Natural killer cell (primary cell): ENCODE measurements at regions not wholly inside any gene's neighbourhood (a gene's known extent, or its start where the extent isn't known, plus 50 kb on each side); places are given as distances from the start of the nearest gene placed in this dataset.

Experiments used
- ATAC-seq, 3 donors: fragments of 150-1000 bp in 2 of 3; fragments of 200-7000 bp in 1 of 3; cut with Tn5 transposase; 1 replicate in 1 of 3; 2 replicates in 2 of 3; pipeline ENCODE4 v1.10.0; 2021; ENCODE audit warnings: mild to moderate bottlenecking in 2 of 3, moderate library complexity in 2 of 3
- DNase-seq, 2 donors: peaks; one replicate each; pipeline versions ENCODE4 v3.0.0 to v3.0.0-alpha.2; 2013 to 2021; ENCODE audit warnings: mixed read lengths in 1 of 2
- H3K27ac ChIP-seq: one replicate; pipeline ENCODE4 v1.5.1; 2013; ENCODE audit warnings: mild to moderate bottlenecking, low read length
- H3K27me3 ChIP-seq: one replicate; pipeline ENCODE4 v1.6.1; 2013; ENCODE audit warnings: low read length; ENCODE audit not compliant: control insufficient read depth, insufficient read depth
- H3K36me3 ChIP-seq: one replicate; pipeline ENCODE4 v1.6.1; 2013; ENCODE audit warnings: low read length; ENCODE audit not compliant: control insufficient read depth, insufficient read depth
- H3K4me1 ChIP-seq: one replicate; pipeline ENCODE4 v1.6.1; 2013; ENCODE audit warnings: low read length; ENCODE audit not compliant: control insufficient read depth, insufficient read depth
- H3K4me3 ChIP-seq: one replicate; pipeline ENCODE4 v1.5.1; 2013; ENCODE audit warnings: low read length
- H3K9me3 ChIP-seq: one replicate; pipeline ENCODE4 v1.6.1; 2013; ENCODE audit warnings: low read length; ENCODE audit not compliant: control insufficient read depth, insufficient read depth
- H3K27ac Mint-ChIP-seq, 2 donors: one replicate each; pipeline ENCODE4 v1.8.0; 2022; ENCODE audit warnings: mild to moderate bottlenecking in 2 of 2, mixed read lengths in 2 of 2, moderate library complexity in 1 of 2
- H3K27me3 Mint-ChIP-seq, 2 donors: one replicate each; pipeline ENCODE4 v1.8.0; 2022; ENCODE audit warnings: low read depth in 2 of 2, mixed read lengths in 2 of 2
- H3K36me3 Mint-ChIP-seq: one replicate; pipeline ENCODE4 v1.8.0; 2022; ENCODE audit warnings: mixed read lengths
- H3K4me1 Mint-ChIP-seq, 2 donors: one replicate each; pipeline ENCODE4 v1.8.0; 2022; ENCODE audit warnings: mixed read lengths in 2 of 2
- H3K4me3 Mint-ChIP-seq: one replicate; pipeline ENCODE4 v1.8.0; 2022; ENCODE audit warnings: mild to moderate bottlenecking, moderate library complexity, mixed read lengths
- H3K9me3 Mint-ChIP-seq, 2 donors: one replicate each; pipeline ENCODE4 v1.8.0; 2022; ENCODE audit warnings: mixed read lengths in 2 of 2
- WGBS: methylation state at CpG from one replicate; pipeline ENCODE4 v1.1.7; 2013; ENCODE audit warnings: missing lambda C conversion rate; ENCODE audit not compliant: insufficient coverage; 5-methylcytosine and 5-hydroxymethylcytosine counted together
- intact Hi-C: fragments of 100-400 bp; cut with micrococcal nuclease; formaldehyde crosslinking; loops from one replicate; pipeline ENCODE4 v1.14.2; 2022
- TF ChIP-seq, protein P1 (sequence below): fragments of 200-600 bp; IDR thresholded peaks from one replicate; pipeline ENCODE4 v1.8.0; 2022; ENCODE audit warnings: antibody characterized with exemption

DNA sequence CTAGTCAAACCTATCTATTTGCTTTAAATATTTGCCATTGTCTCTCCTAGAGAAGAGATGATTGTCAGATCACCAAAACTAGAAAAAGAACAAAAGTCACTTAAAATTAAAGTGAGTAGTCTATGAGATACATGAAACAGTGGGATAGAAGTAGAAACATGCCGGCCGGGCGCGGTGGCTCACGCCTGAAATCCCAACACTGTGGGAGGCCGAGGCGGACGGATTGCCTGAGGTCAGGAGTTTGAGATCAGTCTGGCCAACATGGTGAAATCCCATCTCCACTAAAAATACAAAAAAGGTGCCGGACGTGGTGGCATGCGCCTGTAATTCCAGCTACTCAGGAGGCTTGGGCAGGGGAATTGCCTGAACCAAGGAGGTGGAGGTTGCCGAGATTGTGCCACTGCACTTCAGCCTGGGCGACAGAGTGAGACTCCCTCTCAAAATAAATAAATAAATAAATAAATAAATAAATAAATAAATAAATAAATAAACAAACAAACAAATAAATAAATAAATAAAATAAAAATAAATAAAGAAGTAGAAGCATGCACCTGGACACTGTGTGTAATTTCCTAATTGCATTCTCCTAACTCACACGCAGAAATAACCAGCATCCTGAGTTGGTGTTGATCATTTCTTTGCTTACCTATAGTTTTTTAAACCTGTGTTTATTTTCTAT lies 299.5 kb downstream of the PDHA2 start:
- no peaks in the 10 kb centered on the region for H3K9me3 ChIP-seq
- Mint-ChIP-seq H3K27me3 (no peaks in the 10 kb centered on the region), H3K27ac (no peak overlapping the region), H3K9me3 (peaks cover 2 to 5% of the 10 kb centered on the region in 2 donors), H3K4me1 (no peaks in the 10 kb centered on the region), H3K36me3 (no peaks in the 10 kb centered on the region), H3K4me3 (no peak overlapping the region)
- TF ChIP-seq, protein P1, sequence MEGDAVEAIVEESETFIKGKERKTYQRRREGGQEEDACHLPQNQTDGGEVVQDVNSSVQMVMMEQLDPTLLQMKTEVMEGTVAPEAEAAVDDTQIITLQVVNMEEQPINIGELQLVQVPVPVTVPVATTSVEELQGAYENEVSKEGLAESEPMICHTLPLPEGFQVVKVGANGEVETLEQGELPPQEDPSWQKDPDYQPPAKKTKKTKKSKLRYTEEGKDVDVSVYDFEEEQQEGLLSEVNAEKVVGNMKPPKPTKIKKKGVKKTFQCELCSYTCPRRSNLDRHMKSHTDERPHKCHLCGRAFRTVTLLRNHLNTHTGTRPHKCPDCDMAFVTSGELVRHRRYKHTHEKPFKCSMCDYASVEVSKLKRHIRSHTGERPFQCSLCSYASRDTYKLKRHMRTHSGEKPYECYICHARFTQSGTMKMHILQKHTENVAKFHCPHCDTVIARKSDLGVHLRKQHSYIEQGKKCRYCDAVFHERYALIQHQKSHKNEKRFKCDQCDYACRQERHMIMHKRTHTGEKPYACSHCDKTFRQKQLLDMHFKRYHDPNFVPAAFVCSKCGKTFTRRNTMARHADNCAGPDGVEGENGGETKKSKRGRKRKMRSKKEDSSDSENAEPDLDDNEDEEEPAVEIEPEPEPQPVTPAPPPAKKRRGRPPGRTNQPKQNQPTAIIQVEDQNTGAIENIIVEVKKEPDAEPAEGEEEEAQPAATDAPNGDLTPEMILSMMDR, result no peak
- ATAC-seq (no peak), DNase-seq (no peak)
- H3K27me3 ChIP-seq, result no peaks in the 10 kb centered on the region
- intact Hi-C loops, result no loop called here
- H3K27ac ChIP-seq, result no peak overlapping the region
- no peak overlapping the region for H3K4me3 ChIP-seq
- H3K4me1 ChIP-seq, result no peaks in the 10 kb centered on the region
- no peaks in the 10 kb centered on the region for H3K36me3 ChIP-seq
- WGBS, result 97% methylated on average over 11 of the region's 14 CpGs

DNA sequence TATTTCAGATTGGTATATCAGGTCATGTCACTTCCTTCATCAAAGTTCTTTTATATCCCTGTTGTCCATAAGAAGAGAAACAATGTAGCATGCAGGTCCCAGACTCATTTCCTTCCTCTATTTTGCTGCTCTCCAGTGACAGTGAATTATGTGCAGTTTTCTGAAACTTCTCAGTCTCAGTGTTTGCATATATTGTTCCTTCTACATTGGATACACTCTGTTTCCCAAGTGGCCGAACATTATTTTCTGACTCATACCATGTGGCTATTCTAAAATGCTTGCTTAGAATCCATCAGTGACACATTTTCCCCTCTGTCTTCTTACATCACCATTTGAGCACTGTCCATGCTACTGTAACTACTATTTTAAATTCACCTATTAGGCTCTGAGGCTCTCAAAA lies 305.7 kb downstream of the PDHA2 start:
- H3K4me3 Mint-ChIP-seq, result no peak overlapping the region
- DNase-seq, result no peak
- no peaks in the 10 kb centered on the region for H3K36me3 ChIP-seq
- TF ChIP-seq, protein P1, result no peak
- H3K9me3 Mint-ChIP-seq, result peaks cover 2 to 9% of the 10 kb centered on the region in 2 donors
- no peak overlapping the region for H3K27ac Mint-ChIP-seq
- H3K4me1 ChIP-seq, result no peaks in the 10 kb centered on the region
- H3K27ac ChIP-seq, result no peak overlapping the region
- no peaks in the 10 kb centered on the region for H3K27me3 Mint-ChIP-seq
- H3K27me3 ChIP-seq, result no peaks in the 10 kb centered on the region
- intact Hi-C loops, result no loop called here
- H3K4me1 Mint-ChIP-seq, result no peaks in the 10 kb centered on the region
- WGBS, result 11% methylated on average over 1 of the region's 1 CpG
- no peaks in the 10 kb centered on the region for H3K36me3 Mint-ChIP-seq
- no peak for ATAC-seq
- no peaks in the 10 kb centered on the region for H3K9me3 ChIP-seq
- no peak overlapping the region for H3K4me3 ChIP-seq

DNA sequence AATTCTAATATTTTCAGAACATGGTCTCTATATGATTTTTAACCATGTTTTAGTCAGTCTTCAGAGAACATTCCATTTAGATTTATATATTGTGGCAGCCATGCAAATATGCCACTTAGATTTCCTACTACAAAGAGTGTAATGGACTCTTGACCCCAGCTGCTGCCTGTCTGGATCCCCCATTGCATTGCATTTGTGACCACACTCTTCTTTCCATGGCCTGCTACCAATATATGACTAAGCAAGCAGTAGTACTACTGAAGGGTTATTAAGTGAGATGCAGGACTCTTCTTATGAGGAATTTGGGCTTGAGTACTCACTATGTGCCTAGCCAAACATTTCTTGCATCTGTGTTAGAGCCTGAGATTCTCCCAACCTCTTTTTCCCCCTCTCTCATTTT lies 306.8 kb downstream of the PDHA2 start:
- Histone ChIP-seq H3K9me3 (no peaks in the 10 kb centered on the region), H3K27ac (no peak overlapping the region), H3K27me3 (no peaks in the 10 kb centered on the region), H3K4me1 (no peaks in the 10 kb centered on the region), H3K4me3 (no peak overlapping the region), H3K36me3 (no peaks in the 10 kb centered on the region)
- Mint-ChIP-seq H3K36me3 (no peaks in the 10 kb centered on the region), H3K4me3 (no peak overlapping the region), H3K27ac (no peak overlapping the region), H3K9me3 (peaks cover 0 to 8% of the 10 kb centered on the region in 2 donors), H3K4me1 (no peaks in the 10 kb centered on the region), H3K27me3 (no peaks in the 10 kb centered on the region)
- DNase-seq (no peak), ATAC-seq (no peak)
- intact Hi-C loops, result no loop called here
- TF ChIP-seq, protein P1, result no peak

DNA sequence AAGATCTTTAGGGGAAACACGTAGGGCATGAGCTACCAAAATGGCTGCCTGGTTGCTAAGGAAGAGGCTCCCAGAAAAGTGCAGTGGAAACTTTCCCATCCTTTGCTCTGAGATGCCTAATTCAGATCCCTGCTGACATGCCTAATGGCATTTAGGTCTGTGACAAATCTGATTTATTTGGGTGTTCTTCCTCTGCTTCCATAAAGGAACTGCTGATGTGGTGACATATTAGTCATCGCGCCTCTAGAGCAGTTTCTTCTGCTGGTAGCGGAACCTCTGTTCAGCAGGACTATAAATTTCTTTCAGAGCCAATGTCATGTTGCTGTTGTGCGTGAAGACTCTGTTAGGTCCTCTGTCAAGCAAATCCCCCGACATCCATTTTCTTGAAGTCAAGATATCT lies 310.0 kb downstream of the PDHA2 start:
- intact Hi-C loops, result no loop called here
- H3K27ac Mint-ChIP-seq, result no peak overlapping the region
- ATAC-seq, result no peak
- no peaks in the 10 kb centered on the region for H3K4me1 Mint-ChIP-seq
- no peak for DNase-seq
- WGBS, result 89% methylated on average over 6 of the region's 6 CpGs
- peaks cover 0 to 3% of the 10 kb centered on the region in 2 donors for H3K9me3 Mint-ChIP-seq
- Histone ChIP-seq H3K27ac (no peak overlapping the region), H3K27me3 (no peaks in the 10 kb centered on the region), H3K9me3 (no peaks in the 10 kb centered on the region), H3K4me1 (no peaks in the 10 kb centered on the region), H3K36me3 (no peaks in the 10 kb centered on the region), H3K4me3 (no peak overlapping the region)
- TF ChIP-seq, protein P1, result no peak
- H3K27me3 Mint-ChIP-seq, result no peaks in the 10 kb centered on the region
- no peaks in the 10 kb centered on the region for H3K36me3 Mint-ChIP-seq
- no peak overlapping the region for H3K4me3 Mint-ChIP-seq
